Caco-2 (cell line): ENCODE measurements at regions not wholly inside any gene's neighbourhood (a gene's known extent, or its start where the extent isn't known, plus 50 kb on each side); places are given as distances from the start of the nearest gene placed in this dataset.

ENCODE experiments used
- BruUV-seq: library from RNA; stranded (reverse); fragments of 400-500 nt; replicated peaks from 2 replicates; lab custom pipeline; 2021; lab: Mats Ljungman, UMichigan
- CTCF ChIA-PET: fragments of 300-600 bp; sonication (Branson Sonifier 250); formaldehyde crosslinking; loops from one replicate; lab custom pipeline; 2022; ENCODE audit warnings: antibody characterized with exemption; lab: Charles Lee
- POLR2A ChIA-PET: fragments of 300-600 bp; sonication (Branson Sonifier 250); formaldehyde crosslinking; loops from one replicate; lab custom pipeline; 2022; ENCODE audit warnings: antibody characterized with exemption; lab: Charles Lee
- DNase-seq, 2 experiments: peaks; one replicate each; pipeline versions ENCODE4 v3.0.0 to v3.0.0-alpha.2; 2020 to 2022
- H3K27me3 ChIP-seq: replicated peaks from 2 replicates; pipeline ENCODE4 v1.6.0; 2011; ENCODE audit warnings: low read length; ENCODE audit not compliant: control insufficient read depth, insufficient read depth
- H3K36me3 ChIP-seq: 2 replicates; pipeline ENCODE4 v1.5.1; 2011; ENCODE audit warnings: low read length; ENCODE audit not compliant: control insufficient read depth, insufficient read depth
- H3K4me1 ChIP-seq: fragments of 250-450 bp; sonication (Bioruptor Pico); 2 replicates; pipeline ENCODE4 v1.5.1; 2020; ENCODE audit warnings: mild to moderate bottlenecking
- H3K4me3 ChIP-seq: 2 replicates; pipeline ENCODE4 v1.5.1; 2011; ENCODE audit warnings: low read depth, mild to moderate bottlenecking, control low read depth, low read length
- H3K9me3 ChIP-seq: fragments of 250-450 bp; sonication (Bioruptor Pico); 2 replicates; pipeline ENCODE4 v1.5.1; 2020; ENCODE audit warnings: mild to moderate bottlenecking, moderate library complexity
- H3K27ac Mint-ChIP-seq: one replicate; pipeline ENCODE4 v1.8.0; 2022; ENCODE audit warnings: mixed read lengths; ENCODE audit not compliant: unreplicated experiment
- H3K27me3 Mint-ChIP-seq: one replicate; pipeline ENCODE4 v1.8.0; 2022; ENCODE audit warnings: mixed read lengths; ENCODE audit not compliant: insufficient read depth, unreplicated experiment
- H3K36me3 Mint-ChIP-seq: one replicate; pipeline ENCODE4 v1.8.0; 2022; ENCODE audit warnings: mild to moderate bottlenecking, mixed read lengths; ENCODE audit not compliant: insufficient read depth, unreplicated experiment
- H3K4me1 Mint-ChIP-seq: one replicate; pipeline ENCODE4 v1.8.0; 2022; ENCODE audit warnings: low read depth, mixed read lengths; ENCODE audit not compliant: unreplicated experiment
- H3K4me3 Mint-ChIP-seq: one replicate; pipeline ENCODE4 v1.8.0; 2022; ENCODE audit warnings: mild to moderate bottlenecking, moderate library complexity, mixed read lengths; ENCODE audit not compliant: unreplicated experiment
- H3K9me3 Mint-ChIP-seq: one replicate; pipeline ENCODE4 v1.8.0; 2022; ENCODE audit warnings: mixed read lengths; ENCODE audit not compliant: unreplicated experiment
- intact Hi-C: fragments of 100-400 bp; cut with micrococcal nuclease; formaldehyde crosslinking; loops from one replicate; pipeline ENCODE4 v1.10.0; 2022; ENCODE audit not compliant: unreplicated experiment
- TF ChIP-seq, protein P1 (sequence below), 2 experiments: fragments of 200-600 bp in 1 of 2; IDR thresholded peaks; 1 replicate in 1 of 2; 2 replicates in 1 of 2; pipeline versions ENCODE4 v1.5.1 to v1.8.0; 2011 to 2022; ENCODE audit warnings: antibody characterized with exemption in 1 of 2, control low read depth in 1 of 2, inconsistent platforms in 1 of 2, low read depth in 1 of 2, low read length in 1 of 2, mild to moderate bottlenecking in 1 of 2, moderate library complexity in 1 of 2; ENCODE audit not compliant: insufficient read depth in 1 of 2, severe bottlenecking in 1 of 2, unreplicated experiment in 1 of 2

DNA sequence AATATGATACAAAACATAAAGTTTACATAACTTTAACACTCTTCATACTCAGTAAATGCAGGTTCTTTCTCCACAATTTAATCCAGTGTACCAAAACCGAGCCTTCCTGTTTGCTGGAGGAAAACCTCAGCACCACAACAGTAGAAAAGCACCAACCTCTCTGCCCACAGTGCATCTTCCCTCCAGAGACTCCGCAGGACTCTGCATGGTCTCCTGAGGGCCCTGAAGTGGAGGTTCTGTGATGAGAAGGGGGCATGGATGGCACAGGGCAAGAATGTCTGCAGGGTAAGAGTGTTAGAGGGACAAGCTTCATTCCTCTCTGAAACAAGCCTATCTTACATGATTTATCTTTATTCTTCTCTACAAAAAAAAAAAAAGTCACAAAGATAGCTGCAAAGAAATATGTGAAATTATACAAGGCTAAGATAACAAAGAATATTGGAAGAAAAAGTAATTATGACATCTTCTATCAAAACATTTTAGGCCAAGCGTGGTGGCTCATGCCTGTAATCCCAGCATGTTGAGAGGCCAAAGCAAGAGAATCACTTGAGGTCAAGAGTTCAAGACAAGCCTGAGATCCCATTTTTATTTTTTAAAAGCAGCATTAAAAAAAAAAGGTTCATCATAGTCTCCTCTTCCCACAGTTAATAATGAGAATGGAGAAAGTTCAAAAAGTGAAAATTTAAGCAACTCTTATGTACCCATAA, 102.0 kb downstream of the VPREB1 start:
- ChIA-PET CTCF (no interaction called here), POLR2A (interaction anchor here (0.6 kb wide), 1 partner anchor 128 kb away, joined by 3 read pairs; no protein-coding TSS in a partner anchor)
- Histone ChIP-seq H3K4me3 (no peak overlapping the region), H3K9me3 (no peaks in the 10 kb centered on the region), H3K36me3 (no peaks in the 10 kb centered on the region), H3K4me1 (peaks cover 13% of the 10 kb centered on the region; the same call in 1 of the 2 replicates), H3K27me3 (no peaks in the 10 kb centered on the region)
- TF ChIP-seq, protein P1, sequence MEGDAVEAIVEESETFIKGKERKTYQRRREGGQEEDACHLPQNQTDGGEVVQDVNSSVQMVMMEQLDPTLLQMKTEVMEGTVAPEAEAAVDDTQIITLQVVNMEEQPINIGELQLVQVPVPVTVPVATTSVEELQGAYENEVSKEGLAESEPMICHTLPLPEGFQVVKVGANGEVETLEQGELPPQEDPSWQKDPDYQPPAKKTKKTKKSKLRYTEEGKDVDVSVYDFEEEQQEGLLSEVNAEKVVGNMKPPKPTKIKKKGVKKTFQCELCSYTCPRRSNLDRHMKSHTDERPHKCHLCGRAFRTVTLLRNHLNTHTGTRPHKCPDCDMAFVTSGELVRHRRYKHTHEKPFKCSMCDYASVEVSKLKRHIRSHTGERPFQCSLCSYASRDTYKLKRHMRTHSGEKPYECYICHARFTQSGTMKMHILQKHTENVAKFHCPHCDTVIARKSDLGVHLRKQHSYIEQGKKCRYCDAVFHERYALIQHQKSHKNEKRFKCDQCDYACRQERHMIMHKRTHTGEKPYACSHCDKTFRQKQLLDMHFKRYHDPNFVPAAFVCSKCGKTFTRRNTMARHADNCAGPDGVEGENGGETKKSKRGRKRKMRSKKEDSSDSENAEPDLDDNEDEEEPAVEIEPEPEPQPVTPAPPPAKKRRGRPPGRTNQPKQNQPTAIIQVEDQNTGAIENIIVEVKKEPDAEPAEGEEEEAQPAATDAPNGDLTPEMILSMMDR (IDR thresholded peaks at IDR 0.05; ENCODE audit: insufficient read depth in 1 of 2, low read depth in 1 of 2, low read length in 1 of 2, severe bottlenecking in 1 of 2, unreplicated experiment in 1 of 2): no peak
- no peak overlapping the region for H3K27ac Mint-ChIP-seq
- intact Hi-C loops: no loop called here
- no peaks in the 10 kb centered on the region for H3K9me3 Mint-ChIP-seq
- BruUV-seq: no TSS peak
- H3K4me3 Mint-ChIP-seq: no peak overlapping the region
- peaks cover 5% of the 10 kb centered on the region for H3K4me1 Mint-ChIP-seq
- DNase-seq: no peak
- H3K27me3 Mint-ChIP-seq: peaks cover 13% of the 10 kb centered on the region
- H3K36me3 Mint-ChIP-seq: no peaks in the 10 kb centered on the region

DNA sequence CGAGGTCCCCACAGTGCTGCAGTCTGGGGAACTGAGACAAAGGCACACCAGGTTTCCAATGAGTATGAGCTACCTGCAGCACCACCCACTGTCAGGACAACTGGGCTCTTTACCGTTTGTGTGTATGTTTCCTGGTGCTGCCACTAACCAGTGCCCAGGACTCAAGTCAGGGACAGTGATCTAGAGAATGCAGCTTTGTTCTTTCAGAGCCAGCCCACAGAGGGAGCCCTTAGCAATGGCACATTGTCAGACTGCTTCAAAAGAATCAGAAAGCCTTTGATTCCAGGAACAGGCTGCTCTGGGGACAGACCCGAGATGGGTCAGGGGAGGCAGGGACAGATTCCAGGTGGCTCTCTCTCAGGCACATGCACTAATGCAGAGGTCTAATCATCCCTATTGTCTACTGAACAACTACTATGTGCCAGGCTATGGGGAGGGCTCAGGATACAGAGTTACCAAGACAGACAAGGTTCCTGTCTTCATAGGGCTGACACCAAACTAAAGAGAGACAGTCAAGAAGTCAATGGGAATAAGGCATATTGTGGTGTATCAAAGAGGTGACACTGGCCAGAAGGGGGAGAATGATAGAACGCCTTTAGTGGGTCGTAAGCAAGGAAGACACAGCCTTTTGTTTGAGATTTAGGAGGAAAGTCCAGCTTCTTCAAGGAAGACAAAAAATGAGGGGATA, 103.7 kb downstream of the VPREB1 start:
- Histone ChIP-seq H3K4me3 (no peak overlapping the region), H3K4me1 (peaks cover 10% of the 10 kb centered on the region; the same call in 1 of the 2 replicates), H3K36me3 (no peaks in the 10 kb centered on the region), H3K9me3 (no peaks in the 10 kb centered on the region), H3K27me3 (no peaks in the 10 kb centered on the region)
- TF ChIP-seq, protein P1 (IDR thresholded peaks at IDR 0.05; ENCODE audit: insufficient read depth in 1 of 2, low read depth in 1 of 2, low read length in 1 of 2, severe bottlenecking in 1 of 2, unreplicated experiment in 1 of 2): peak in 1 of 2 experiments; percentile 61
- Mint-ChIP-seq H3K9me3 (no peaks in the 10 kb centered on the region), H3K36me3 (no peaks in the 10 kb centered on the region), H3K27me3 (peaks cover 13% of the 10 kb centered on the region), H3K27ac (no peak overlapping the region), H3K4me1 (peaks cover 5% of the 10 kb centered on the region), H3K4me3 (no peak overlapping the region)
- intact Hi-C loops: no loop called here
- DNase-seq: peak in 1 of 2 experiments; percentile 49
- CTCF ChIA-PET: interaction anchor here (0.6 to 1.4 kb wide), 2 partner anchors 9 to 49 kb away, joined by 3 to 7 read pairs; no protein-coding TSS in a partner anchor
- POLR2A ChIA-PET: no interaction called here
- BruUV-seq: no TSS peak

DNA sequence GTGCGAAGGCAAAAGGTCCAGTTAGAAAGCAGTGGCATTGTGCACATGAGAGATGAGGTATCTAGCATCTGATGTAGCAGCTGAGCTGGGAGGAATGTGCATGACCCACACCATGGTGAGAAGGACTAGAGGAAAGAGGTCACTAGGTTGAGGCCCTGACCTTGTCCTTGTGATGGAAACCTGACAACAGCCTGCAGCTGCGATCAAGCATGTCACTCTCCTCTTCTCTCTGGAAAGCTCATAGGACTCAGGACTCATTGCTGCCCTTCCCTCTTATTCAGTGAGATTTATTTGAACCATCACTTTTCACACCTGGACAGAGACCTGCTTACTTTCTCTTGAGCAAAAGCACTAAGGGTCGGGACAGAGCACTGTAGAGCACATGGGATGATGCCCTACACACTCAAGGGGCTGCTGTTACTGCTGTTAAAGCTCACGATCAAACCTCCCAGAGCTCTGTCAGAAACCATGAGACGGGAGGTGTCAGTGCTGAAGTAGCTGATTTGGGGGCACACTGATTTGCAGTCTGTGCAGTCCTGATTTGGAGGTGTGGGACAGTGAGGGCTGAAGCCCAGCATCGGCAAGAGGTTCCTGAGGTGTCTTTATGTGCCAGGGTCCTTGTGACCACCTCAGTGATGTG, 104.3 kb downstream of the VPREB1 start:
- POLR2A ChIA-PET: no interaction called here
- H3K27ac Mint-ChIP-seq: no peak overlapping the region
- no peaks in the 10 kb centered on the region for H3K36me3 Mint-ChIP-seq
- Histone ChIP-seq H3K4me1 (peaks cover 6% of the 10 kb centered on the region; the same call in 1 of the 2 replicates), H3K36me3 (no peaks in the 10 kb centered on the region), H3K4me3 (no peak overlapping the region), H3K27me3 (no peaks in the 10 kb centered on the region), H3K9me3 (no peaks in the 10 kb centered on the region)
- no TSS peak for BruUV-seq
- no peak for DNase-seq
- peaks cover 5% of the 10 kb centered on the region for H3K4me1 Mint-ChIP-seq
- TF ChIP-seq, protein P1 (IDR thresholded peaks at IDR 0.05; ENCODE audit: insufficient read depth in 1 of 2, low read depth in 1 of 2, low read length in 1 of 2, severe bottlenecking in 1 of 2, unreplicated experiment in 1 of 2): no peak
- peaks cover 18% of the 10 kb centered on the region for H3K27me3 Mint-ChIP-seq
- H3K4me3 Mint-ChIP-seq: no peak overlapping the region
- intact Hi-C loops: loop anchor here (1.0 kb wide), 1 partner anchor 48 kb away; no protein-coding TSS in a partner anchor
- CTCF ChIA-PET: interaction anchor here (1.4 kb wide), 1 partner anchor 49 kb away, joined by 7 read pairs; no protein-coding TSS in a partner anchor
- H3K9me3 Mint-ChIP-seq: no peaks in the 10 kb centered on the region
